K562 (cell line): ENCODE measurements at regions not wholly inside any gene's neighbourhood (a gene's known extent, or its start where the extent isn't known, plus 50 kb on each side); places are given as distances from the start of the nearest gene placed in this dataset.

Experiments
- MITF ChIP-seq: IDR thresholded peaks from 2 replicates; pipeline ENCODE4 v1.6.1; 2014; ENCODE audit warnings: antibody characterized with exemption
- POLR3G ChIP-seq: IDR thresholded peaks from 2 replicates; pipeline ENCODE4 v1.6.1; 2011; ENCODE audit not compliant: insufficient read length, insufficient replicate concordance; ENCODE audit errors: extremely low read depth
- RBM17 ChIP-seq: fragments of 200-400 bp; formaldehyde crosslinking; IDR thresholded peaks from 2 replicates; pipeline ENCODE4 v1.6.1; 2017; ENCODE audit warnings: low read depth, mild to moderate bottlenecking, low read length, borderline replicate concordance
- SRF ChIP-seq, 2 experiments: fragments of 250-450, 450-650 bp in 1 of 2; sonication (Bioruptor Pico) in 1 of 2; sonication (generic) in 1 of 2; formaldehyde crosslinking; IDR thresholded peaks; 2 replicates each; pipeline versions ENCODE4 v1.5.0 to v1.5.1; 2020 to 2022; ENCODE audit warnings: mild to moderate bottlenecking in 1 of 2, missing genetic modification reagents in 1 of 2
- TCF15 ChIP-seq: fragments of 250-450 bp; sonication (Bioruptor Pico); IDR thresholded peaks from 2 replicates; pipeline ENCODE4 v1.8.0; 2022; ENCODE audit warnings: moderate library complexity, mild to moderate bottlenecking, inconsistent platforms
- TCF7L2 ChIP-seq: fragments of 150-350 bp; IDR thresholded peaks from 2 replicates; pipeline ENCODE4 v1.6.1; 2016; ENCODE audit warnings: low read depth, mild to moderate bottlenecking, low read length, moderate library complexity
- ZNF354B ChIP-seq: fragments of 250-450 bp; sonication (Bioruptor Pico); IDR thresholded peaks from 2 replicates; pipeline ENCODE4 v1.4.0; 2020
- ZNF431 ChIP-seq: sonication (generic); formaldehyde crosslinking; IDR thresholded peaks from 2 replicates; pipeline ENCODE4 v1.8.0; 2022; ENCODE audit warnings: mild to moderate bottlenecking, missing genetic modification reagents
- TF ChIP-seq, protein P1 (sequence below): sonication (generic); formaldehyde crosslinking; IDR thresholded peaks from 2 replicates; pipeline ENCODE4 v1.4.0; 2020; ENCODE audit warnings: mild to moderate bottlenecking, missing genetic modification reagents

- TF ChIP-seq MITF (no peak), TCF7L2 (no peak), TCF15 (CRISPR knock-in tag) (no peak), SRF (CRISPR knock-in tag; IDR thresholded peaks at IDR 0.05) (no peak), POLR3G (no peak), ZNF354B (CRISPR knock-in tag) (no peak), ZNF431 (CRISPR knock-in tag) (no peak), RBM17 (no peak)
- TF ChIP-seq, protein P1, sequence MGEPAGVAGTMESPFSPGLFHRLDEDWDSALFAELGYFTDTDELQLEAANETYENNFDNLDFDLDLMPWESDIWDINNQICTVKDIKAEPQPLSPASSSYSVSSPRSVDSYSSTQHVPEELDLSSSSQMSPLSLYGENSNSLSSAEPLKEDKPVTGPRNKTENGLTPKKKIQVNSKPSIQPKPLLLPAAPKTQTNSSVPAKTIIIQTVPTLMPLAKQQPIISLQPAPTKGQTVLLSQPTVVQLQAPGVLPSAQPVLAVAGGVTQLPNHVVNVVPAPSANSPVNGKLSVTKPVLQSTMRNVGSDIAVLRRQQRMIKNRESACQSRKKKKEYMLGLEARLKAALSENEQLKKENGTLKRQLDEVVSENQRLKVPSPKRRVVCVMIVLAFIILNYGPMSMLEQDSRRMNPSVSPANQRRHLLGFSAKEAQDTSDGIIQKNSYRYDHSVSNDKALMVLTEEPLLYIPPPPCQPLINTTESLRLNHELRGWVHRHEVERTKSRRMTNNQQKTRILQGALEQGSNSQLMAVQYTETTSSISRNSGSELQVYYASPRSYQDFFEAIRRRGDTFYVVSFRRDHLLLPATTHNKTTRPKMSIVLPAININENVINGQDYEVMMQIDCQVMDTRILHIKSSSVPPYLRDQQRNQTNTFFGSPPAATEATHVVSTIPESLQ (CRISPR knock-in tag), result no peak
Measured at GRCh38 chr4:134560728-134561127, 359.1 kb upstream of the PABPC4L start (continued).
